ENCODE measurements at regions not wholly inside any gene's neighbourhood (a gene's known extent, or its start where the extent isn't known, plus 50 kb on each side); places are given as distances from the start of the nearest gene placed in this dataset.

DNA sequence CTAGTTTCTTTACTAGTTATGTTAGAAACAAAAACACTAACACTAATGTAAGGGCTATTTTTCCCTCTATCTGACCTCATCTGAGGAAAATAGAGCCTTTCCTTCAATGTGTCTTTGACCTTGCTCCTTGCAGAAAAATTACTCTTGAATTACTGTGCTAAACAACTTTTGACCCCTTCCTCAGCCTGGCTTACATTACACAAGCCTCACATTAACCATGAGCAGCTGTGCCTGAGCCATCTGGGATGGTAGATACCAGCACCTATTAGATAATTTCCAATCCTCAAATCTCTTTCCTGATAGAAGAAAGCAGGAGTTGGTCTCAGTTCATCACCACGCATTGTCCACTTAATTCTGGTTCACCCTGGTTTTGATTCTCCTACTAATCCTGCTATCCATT lies 134.4 kb upstream of the NCAM1 start:
- Histone ChIP-seq H4K91ac (ENCODE audit: insufficient read depth, low read depth, low read length) (no peak overlapping the region), H3K79me1 (ENCODE audit: low read depth in 1 of 2, low read length in 2 of 2) (no peaks in the 10 kb centered on the region)
- WGBS, 2 experiments (ENCODE audit: extremely low coverage in 2 of 2, insufficient read length in 1 of 2) = no CpG with 5 or more reads among the region's 1 CpG

More for the DNA sequence above, 134.4 kb upstream of the NCAM1 start:
- no peak overlapping the region for H2AK5ac ChIP-seq (ENCODE audit: low read depth, low read length)
- no peak overlapping the region for H3K27ac ChIP-seq (ENCODE audit: insufficient read depth, low read length)
- no peak for DNase-seq
- no peak overlapping the region for H2BK120ac ChIP-seq (ENCODE audit: low read depth, low read length)
- no TSS peak for BruUV-seq (replicated peaks)
- H3K4me1 ChIP-seq (ENCODE audit: control insufficient read depth, insufficient read depth, low read length) = no peaks in the 10 kb centered on the region
- no peak overlapping the region for H3K4ac ChIP-seq (ENCODE audit: low read depth, low read length)
- no peaks in the 10 kb centered on the region for H3K27me3 ChIP-seq (ENCODE audit: control insufficient read depth, insufficient read depth, low read length)
- no peak overlapping the region for H3K23ac ChIP-seq (ENCODE audit: low read depth, low read length)
- POLR2A ChIA-PET (ENCODE audit: unreplicated experiment) = no interaction called here
- CTCF ChIA-PET = no interaction called here
- no peak overlapping the region for H2AFZ ChIP-seq (replicated peaks; ENCODE audit: low read length, poor library complexity)
- no peak overlapping the region for H4K5ac ChIP-seq (ENCODE audit: low read depth, low read length)
- no peak overlapping the region for H3K56ac ChIP-seq (ENCODE audit: extremely low read depth, insufficient read depth, low read length)
- dilution Hi-C loops (cut with HindIII; ENCODE audit: low sequenced_read_pairs, unreplicated experiment) (no loop called here), intact Hi-C loops (cut with micrococcal nuclease) (no loop called here), in situ Hi-C loops (cut with MboI; ENCODE audit: low sequenced_read_pairs) (no loop called here)
- H3K18ac ChIP-seq (ENCODE audit: low read depth, low read length) = no peak overlapping the region
- no peak overlapping the region for H3K9ac ChIP-seq (ENCODE audit: low read depth, low read length)
- no peak overlapping the region for H4K8ac ChIP-seq (ENCODE audit: low read depth in 2 of 2, low read length in 2 of 2)
- TF ChIP-seq CHD1 (IDR thresholded peaks at IDR 0.05; ENCODE audit: low read depth, low read length) = no peak
- TF ChIP-seq, protein P1, sequence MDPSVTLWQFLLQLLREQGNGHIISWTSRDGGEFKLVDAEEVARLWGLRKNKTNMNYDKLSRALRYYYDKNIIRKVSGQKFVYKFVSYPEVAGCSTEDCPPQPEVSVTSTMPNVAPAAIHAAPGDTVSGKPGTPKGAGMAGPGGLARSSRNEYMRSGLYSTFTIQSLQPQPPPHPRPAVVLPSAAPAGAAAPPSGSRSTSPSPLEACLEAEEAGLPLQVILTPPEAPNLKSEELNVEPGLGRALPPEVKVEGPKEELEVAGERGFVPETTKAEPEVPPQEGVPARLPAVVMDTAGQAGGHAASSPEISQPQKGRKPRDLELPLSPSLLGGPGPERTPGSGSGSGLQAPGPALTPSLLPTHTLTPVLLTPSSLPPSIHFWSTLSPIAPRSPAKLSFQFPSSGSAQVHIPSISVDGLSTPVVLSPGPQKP (IDR thresholded peaks at IDR 0.05; ENCODE audit: borderline replicate concordance, low read depth, low read length) = no peak
- TF ChIP-seq, protein P2, sequence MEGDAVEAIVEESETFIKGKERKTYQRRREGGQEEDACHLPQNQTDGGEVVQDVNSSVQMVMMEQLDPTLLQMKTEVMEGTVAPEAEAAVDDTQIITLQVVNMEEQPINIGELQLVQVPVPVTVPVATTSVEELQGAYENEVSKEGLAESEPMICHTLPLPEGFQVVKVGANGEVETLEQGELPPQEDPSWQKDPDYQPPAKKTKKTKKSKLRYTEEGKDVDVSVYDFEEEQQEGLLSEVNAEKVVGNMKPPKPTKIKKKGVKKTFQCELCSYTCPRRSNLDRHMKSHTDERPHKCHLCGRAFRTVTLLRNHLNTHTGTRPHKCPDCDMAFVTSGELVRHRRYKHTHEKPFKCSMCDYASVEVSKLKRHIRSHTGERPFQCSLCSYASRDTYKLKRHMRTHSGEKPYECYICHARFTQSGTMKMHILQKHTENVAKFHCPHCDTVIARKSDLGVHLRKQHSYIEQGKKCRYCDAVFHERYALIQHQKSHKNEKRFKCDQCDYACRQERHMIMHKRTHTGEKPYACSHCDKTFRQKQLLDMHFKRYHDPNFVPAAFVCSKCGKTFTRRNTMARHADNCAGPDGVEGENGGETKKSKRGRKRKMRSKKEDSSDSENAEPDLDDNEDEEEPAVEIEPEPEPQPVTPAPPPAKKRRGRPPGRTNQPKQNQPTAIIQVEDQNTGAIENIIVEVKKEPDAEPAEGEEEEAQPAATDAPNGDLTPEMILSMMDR (conservative IDR thresholded peaks at IDR 0.05; ENCODE audit: low read depth, low read length) = no peak
- no peak for TF ChIP-seq NFE2L2 (IDR thresholded peaks at IDR 0.05; ENCODE audit: low read depth, low read length)
- TF ChIP-seq RFX5 (IDR thresholded peaks at IDR 0.05; ENCODE audit: low read depth, low read length) = no peak
- TF ChIP-seq POLR2A (IDR thresholded peaks at IDR 0.05; ENCODE audit: low read depth, low read length) = no peak
- no peak for TF ChIP-seq CEBPB (IDR thresholded peaks at IDR 0.05; ENCODE audit: low read depth, low read length)
- no peak for TF ChIP-seq BHLHE40 (IDR thresholded peaks at IDR 0.05; ENCODE audit: low read depth, low read length)
- TF ChIP-seq, protein P3, sequence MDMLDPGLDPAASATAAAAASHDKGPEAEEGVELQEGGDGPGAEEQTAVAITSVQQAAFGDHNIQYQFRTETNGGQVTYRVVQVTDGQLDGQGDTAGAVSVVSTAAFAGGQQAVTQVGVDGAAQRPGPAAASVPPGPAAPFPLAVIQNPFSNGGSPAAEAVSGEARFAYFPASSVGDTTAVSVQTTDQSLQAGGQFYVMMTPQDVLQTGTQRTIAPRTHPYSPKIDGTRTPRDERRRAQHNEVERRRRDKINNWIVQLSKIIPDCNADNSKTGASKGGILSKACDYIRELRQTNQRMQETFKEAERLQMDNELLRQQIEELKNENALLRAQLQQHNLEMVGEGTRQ (IDR thresholded peaks at IDR 0.05; ENCODE audit: low read depth, low read length) = no peak
- TF ChIP-seq RCOR1 (IDR thresholded peaks at IDR 0.05; ENCODE audit: insufficient replicate concordance, low read length) = no peak
- TF ChIP-seq SMC3 (IDR thresholded peaks at IDR 0.05; ENCODE audit: low read depth, low read length) = no peak
- no peak for TF ChIP-seq MXI1 (IDR thresholded peaks at IDR 0.05; ENCODE audit: borderline replicate concordance, low read depth, low read length)
- no peak overlapping the region for H3K4me3 ChIP-seq (ENCODE audit: insufficient read depth, low read depth, low read length)
- H2BK20ac ChIP-seq (ENCODE audit: low read depth, low read length) = no peak overlapping the region
- no peak overlapping the region for H3K4me2 ChIP-seq (ENCODE audit: low read depth, low read length)
- no peaks in the 10 kb centered on the region for H3K36me3 ChIP-seq (ENCODE audit: control insufficient read depth, insufficient read depth, low read length)
- H3K9me1 ChIP-seq (ENCODE audit: insufficient read depth, low read length) = no peaks in the 10 kb centered on the region
- no peak for ATAC-seq (ENCODE audit: low read depth)
- no peak overlapping the region for H3K14ac ChIP-seq (replicated peaks; ENCODE audit: low read depth, low read length)
- H2BK15ac ChIP-seq (ENCODE audit: low read depth, low read length) = no peak overlapping the region
- no peak overlapping the region for H2BK5ac ChIP-seq (ENCODE audit: low read depth, low read length, poor library complexity, severe bottlenecking)
- no peaks in the 10 kb centered on the region for H3K9me3 ChIP-seq (ENCODE audit: control insufficient read depth, insufficient read depth, low read length)
- no peaks in the 10 kb centered on the region for H4K20me1 ChIP-seq (ENCODE audit: insufficient read depth, low read length)
- H2AK9ac ChIP-seq (replicated peaks; ENCODE audit: low read depth, low read length, poor library complexity) = no peak overlapping the region
